HG03097 (cell line): ENCODE measurements at regions not wholly inside any gene's neighbourhood (a gene's known extent, or its start where the extent isn't known, plus 50 kb on each side); places are given as distances from the start of the nearest gene placed in this dataset.
"Not testable (repeated sequence)": the region's sequence is repeated elsewhere in the genome, so short reads cannot be mapped to it uniquely, and the experiment has no call there.

Source experiments
- ATAC-seq: cut with Tn5 transposase; IDR thresholded peaks from one replicate; pipeline ENCODE4 v1.9.1; 2021; ENCODE audit not compliant: unreplicated experiment, low FRiP score

DNA sequence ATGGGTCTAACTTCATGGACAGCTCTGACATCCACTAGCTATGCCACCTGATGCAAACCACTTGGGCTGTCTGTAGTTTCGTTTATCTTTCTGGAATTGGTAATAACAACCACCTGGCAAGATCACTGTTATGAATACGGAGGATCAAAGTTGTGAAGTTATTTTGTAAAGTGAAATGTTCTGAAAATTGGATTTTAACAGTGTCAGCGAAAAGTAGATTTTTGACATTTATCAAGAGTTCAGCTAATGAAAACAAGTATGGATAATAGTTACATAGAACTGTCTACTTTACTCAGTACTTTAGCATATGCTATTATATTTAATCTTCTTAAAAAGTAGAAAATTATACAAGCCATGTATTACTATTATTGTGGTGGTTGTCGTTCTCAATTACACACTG, 813.8 kb downstream of the RNF144A start:
- no peak for ATAC-seq

DNA sequence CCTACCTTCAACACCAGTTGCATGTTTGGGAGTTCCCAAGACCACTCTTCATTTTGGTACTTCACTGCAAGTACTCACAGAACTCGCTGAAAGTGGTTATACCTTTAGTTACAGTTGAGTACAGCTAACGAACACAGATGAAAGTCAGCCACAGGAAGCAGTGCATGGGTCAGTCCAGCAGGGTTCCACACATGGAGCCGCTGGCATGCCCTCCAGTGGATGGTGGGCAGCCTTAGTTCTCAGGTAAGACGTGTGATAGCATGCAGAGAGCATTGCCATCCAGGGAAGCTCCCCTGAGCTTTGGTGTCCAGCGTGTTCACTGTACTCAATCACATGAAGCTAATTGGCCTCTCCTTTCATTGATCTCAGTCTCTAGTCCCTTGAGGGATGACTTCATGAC, 815.3 kb downstream of the RNF144A start:
- no peak for ATAC-seq

DNA sequence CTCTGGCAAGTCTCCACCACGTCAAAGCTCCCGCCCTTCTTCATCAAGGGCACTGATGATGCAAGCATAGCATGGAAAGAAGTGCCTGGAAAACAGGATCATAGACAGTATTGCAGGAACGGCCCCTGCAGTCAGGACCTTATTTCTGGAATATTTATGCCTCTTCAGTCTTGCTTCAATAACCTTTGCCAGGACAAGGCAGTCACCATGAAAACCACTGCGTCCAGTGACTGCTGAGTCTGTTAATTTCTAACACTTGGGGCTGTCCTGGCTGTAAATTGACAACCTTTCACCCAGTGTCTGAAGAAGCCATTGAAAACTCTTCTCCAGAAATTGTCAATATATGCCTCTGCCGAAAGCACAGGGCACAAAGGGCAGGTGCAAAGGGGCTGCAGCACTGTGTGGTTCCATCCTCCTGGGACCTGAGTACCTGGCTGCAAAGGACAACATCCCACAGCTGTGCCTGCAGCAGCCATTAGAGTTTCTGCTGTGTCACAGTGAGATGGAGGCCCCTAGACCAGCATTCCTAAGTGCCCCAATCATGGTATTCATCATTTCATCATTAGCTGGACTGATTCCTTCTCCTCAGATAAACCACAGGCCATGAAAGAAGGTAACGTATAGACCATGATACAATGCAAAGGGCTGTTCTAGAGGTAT, 819.6 kb downstream of the RNF144A start:
- ATAC-seq, result no peak

DNA sequence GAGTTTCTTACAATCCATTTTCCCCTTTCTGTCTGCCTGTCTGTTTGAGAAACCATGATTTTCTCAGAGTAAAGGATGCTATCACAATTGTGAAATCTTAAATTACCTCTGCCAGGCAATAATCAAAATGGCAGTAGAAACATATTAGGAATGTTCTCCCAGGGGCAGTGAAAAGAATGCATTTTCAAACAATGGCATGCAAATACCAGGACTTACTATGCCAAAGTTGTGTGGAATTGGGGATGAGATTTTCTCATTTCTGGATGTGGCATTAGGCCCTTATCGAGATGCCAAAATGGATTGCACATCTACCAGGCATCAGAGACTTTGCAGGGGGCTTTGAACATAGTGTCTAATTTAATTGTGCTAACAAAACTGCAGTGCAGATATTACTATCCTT, 821.4 kb downstream of the RNF144A start:
- no peak for ATAC-seq

DNA sequence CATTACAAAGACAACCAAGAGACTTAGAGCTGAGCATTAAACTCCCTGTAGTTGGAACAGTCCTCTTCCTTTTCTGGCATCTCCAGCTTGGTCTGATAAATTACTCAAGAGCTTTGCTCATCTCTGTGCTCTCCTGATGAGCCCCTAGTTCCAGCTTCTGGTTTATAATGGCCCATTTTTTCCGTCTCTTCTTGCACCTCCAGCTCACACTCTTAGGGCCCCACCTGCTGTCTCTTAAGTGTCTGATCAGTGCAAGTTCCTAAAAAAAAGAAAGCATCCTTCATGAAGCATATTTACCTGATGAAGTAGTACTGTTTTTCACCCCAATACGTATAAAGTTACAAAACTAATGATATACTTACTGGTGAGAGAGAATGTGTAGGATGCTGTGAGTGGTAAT, 822.9 kb downstream of the RNF144A start:
- ATAC-seq, result no peak

DNA sequence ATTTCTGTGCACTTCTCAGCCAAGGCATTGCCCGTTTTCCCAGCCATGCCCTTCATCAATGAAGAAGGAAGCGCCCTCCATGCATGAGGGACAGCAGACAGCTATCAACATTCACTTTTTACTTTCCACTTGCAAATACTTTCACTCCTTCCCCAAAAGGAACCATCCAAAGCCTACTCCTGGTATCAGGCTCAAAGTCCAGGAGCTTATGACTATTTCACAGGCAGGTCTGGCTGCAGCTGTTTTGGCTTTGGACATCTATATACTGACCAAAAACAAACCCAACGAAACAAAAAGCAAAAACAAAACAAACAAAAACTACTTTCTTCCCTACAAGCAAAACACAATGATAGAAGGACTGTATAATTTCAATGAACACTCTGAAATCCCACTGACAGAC, 825.1 kb downstream of the RNF144A start:
- ATAC-seq, result no peak

DNA sequence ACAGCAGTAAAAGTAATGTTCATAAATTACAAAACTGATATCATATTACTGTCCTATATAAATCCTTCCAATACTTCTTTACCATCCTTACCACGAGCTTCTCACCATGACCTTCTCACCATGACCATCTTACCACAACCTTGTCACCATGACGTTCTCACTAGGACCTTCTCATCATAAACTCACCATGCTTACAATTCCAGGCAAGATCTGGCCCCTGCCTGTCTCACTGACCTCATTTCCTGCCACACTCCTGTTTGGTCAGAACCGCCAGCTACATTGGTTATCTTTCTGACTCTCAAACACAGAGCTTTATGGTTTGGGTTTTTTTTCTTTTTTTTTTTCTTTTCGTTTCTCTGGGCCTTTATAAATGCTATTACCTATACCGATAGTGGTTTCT, 827.6 kb downstream of the RNF144A start:
- no peak for ATAC-seq

DNA sequence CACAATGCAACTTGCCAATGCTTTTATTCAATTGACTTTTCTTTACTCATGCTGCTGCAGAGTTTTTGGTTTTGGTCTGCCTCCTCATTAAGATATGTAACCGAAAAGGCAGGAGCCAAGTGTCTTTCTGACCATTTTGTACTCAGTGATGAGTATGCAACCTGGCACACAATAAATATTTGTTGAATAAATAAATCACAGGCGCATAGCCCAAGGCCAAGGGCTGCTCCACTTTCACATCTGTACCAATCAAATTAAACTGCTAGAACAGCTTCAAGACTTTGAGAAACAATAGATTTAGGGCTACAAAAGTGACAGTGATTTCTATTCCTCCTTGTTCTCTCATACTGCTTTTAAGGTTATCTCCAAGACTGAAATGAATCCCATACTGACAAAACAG, 828.2 kb downstream of the RNF144A start:
- ATAC-seq, result no peak

DNA sequence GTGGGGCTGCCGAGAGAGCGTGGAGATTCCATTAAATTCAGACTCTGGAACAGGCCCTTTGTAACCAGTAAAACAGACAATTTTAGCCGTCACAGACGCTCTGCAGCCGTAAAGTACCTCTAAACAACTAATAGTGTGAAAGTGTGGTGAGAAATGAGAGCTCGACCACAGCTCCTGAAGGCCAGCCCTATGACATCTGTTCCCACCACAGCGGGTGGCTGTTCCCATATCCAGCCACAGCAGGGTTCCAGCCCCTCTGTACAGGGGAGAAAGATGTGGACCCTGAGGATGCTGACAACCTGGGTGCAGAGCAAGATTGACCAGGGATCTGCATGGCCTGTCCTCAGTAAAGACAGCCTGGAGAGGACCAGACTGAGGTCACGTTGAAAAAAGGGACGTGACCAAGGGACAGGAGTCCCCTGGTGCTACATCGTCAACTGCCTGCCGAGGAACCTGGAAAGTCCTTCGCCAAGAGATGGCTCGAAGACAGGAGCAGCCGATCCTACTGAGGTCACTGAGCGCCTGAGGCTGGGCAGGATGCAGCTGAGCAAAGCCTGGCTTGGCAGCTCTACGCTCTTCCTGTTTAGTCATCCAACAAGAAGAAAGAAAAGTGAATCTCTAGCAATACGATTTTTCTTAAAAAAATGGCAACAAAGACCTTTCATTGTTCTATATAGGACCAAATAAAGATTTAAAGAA, 831.7 kb downstream of the RNF144A start:
- no peak for ATAC-seq

DNA sequence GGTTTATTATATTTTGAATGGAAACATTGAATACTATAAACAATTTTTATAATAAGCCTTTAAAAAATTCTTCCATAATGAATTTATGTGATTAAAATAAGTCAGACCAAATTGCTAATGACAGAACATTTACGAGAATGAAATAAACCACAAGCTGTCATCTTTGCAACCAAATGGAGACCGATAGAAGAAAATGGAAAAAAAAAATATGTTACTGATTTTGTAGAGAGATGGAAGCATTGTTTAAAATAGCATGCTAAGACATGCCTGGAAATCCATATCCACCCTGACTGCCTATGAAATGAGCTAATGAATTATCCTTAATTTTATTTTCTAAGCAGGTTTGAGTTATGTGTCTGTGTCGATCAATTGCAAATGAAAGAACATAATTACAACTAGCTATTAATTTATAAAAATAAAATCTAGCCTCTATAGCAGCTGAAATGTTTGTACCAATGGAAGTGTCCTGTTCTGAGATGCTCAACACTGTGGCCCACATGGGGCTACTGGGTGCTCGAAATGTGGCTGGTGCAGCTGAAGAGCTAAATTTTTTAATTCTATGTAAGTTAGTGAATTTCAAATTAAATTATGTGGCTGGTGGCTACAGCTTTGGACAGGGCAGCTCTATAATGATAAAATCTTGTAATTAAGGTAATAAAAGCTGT, 832.8 kb downstream of the RNF144A start:
- ATAC-seq, result no peak

DNA sequence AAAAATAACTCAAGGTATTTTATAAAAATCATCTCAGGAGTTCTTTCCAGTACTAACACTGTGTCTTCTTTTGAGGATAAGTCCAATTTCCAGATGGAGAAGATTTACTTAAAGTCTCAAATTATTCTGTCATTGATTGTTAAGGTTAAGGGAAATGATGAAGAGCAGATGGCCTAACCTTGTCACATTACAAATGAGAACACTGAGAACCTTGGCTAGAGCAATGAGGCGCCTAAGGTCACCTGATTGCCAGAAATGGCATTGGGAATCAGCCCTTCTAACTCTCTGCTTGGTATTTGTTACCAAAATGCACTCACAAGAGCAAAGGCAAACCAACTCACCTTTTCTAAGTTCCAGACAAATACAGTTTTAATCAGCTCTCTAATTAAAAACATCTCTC, 835.1 kb downstream of the RNF144A start:
- ATAC-seq, result no peak

DNA sequence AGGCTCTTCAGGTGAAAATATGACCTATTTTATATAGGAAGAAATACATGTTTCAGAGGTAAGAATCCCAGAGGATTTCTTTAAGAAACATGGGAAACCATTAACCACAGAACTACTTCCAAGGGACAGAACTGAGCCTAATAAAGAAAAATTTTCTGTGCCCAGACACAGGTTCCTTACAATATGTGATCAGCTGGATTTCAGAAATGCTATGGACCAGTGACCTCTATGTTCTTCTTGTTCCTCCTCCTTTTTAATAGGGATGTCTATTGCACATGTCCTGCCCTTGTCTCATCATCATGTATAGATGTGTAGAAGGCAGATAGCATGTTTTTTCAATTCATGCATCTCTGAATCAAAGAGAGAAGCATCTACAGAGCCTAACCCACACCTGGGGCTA, 836.6 kb downstream of the RNF144A start:
- ATAC-seq, result no peak

DNA sequence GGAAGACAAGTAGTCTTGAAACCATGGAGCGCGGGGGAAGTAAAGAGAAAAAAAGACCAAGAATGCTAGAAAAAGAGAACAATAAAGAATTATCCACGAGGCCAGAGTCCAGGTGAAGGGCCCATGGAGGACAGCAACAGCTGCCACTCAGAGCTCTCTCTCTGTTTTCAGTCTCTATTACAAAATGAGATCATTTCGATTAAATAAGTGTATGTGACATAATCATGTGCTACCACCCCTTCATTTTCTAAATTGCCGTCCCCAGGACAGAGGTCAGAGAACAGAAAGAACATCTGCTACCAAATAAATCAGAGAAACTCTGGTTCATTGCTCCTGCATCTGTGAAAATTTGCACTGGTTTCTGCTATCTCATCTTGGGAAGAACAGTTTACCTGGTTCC, 838.7 kb downstream of the RNF144A start:
- ATAC-seq, result no peak

DNA sequence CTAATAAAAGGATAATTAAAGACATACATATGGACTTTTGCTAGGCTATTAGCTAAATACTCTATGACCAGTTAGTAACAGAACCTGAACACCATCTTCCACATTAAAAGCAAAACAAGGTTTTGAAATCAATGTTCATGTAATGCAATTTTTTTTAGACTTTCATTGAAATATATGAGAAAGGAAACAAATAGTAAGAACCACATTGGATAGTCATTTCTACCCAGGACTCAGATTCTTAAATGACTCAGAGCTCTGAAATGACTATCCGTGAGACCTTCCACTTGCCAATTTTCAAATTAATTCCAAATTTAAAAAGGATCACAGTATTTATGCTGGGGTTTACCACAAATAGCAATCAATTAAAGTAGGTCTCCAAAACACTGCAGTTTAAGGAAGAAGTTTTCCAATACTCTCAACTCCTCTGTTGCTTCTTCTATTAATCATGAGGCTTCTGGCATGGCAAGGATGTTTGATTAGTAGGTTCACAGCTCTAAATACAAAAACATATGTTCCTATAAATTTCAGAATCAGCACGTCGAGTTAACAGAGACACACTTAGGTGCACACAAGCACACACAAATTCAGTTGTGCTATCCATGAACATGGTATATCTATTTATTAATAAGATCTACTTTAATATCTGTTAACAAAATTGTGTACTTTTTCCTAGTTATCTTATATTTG, 841.0 kb downstream of the RNF144A start:
- no peak for ATAC-seq

DNA sequence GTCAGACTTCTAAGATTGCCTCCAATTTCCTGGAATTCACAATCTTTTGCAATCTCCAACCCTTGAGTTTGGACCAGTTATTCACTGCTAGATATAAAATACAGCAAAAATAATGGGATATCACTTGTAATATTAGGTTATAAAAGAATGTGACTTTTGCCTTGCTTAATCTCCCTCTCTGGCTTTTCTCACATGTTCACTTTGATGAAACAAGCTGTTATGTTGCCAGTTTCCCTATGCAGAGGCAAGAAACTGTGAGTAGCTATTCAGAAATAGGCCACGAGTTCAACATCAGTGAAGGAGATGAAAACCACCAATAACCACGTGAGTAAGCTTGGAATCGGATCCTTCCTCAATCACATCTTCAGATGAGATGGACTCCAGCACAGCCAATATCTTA, 842.7 kb downstream of the RNF144A start:
- ATAC-seq, result no peak

DNA sequence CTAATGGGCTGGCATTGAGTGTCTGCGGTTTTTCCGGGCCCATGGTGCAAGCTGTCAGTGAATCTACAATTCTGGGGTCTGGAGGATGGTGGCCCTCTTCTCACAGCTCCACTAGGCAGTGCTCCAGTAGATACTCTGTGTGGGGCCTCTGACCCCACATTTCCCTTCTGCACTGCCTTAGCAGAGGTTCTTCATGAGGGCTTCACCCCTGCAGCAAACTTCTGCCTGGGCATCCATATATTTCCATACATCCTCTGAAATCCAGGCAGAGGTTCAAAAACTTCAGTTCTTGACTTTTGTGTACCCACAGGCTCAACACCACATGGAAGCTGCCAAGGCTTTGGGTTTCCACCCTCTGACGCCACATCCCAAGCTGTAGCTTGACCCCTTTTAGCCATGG, 846.2 kb downstream of the RNF144A start:
- ATAC-seq, result not testable (repeated sequence)

DNA sequence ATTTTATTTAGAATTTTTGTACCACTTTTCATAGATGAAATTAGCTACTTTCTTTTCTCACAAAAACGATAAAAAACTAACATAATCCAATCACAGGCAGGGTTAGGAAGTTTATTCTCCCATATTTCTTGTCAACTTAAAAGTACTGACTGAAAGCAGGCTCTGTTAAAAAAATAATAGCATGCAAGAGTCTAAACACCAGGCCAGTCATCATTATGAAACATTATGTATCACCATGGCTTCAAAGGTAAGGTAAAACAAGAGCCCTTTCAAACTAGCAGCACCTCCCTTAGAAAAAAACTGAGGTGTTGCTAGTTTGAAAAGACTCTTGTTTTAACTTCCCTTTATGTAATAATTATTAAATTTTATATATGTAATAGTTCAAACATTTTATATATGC, 848.0 kb downstream of the RNF144A start:
- no peak for ATAC-seq

DNA sequence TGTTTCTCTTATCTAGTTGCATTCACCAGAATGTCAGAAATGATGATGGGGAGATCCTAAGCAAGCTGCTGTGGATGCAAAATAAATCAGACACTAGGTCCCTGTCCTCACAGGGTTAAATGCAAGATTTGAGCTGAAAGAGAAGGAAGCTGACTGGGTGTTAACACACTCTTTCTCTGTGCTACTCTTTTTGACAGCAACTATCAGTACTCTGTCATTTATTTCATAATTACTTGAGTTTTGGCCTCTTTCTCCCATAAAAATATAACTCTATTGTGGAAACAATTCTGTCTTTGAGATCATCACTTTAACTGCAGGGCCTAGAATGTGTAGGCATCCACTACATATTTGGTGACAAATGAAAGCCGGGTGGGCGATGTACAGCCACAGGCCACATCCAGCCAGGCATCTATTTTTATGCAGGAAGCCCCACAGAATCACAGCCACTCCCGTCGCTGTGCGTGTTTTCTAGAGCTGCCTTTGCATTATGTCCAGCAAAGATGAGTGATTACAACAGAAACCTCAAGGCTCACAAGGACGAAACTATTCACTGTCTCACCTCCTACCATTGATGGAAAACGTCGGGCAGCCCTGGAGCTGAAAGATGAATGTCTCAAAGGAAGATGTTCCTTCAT, 849.0 kb downstream of the RNF144A start:
- ATAC-seq, result no peak

DNA sequence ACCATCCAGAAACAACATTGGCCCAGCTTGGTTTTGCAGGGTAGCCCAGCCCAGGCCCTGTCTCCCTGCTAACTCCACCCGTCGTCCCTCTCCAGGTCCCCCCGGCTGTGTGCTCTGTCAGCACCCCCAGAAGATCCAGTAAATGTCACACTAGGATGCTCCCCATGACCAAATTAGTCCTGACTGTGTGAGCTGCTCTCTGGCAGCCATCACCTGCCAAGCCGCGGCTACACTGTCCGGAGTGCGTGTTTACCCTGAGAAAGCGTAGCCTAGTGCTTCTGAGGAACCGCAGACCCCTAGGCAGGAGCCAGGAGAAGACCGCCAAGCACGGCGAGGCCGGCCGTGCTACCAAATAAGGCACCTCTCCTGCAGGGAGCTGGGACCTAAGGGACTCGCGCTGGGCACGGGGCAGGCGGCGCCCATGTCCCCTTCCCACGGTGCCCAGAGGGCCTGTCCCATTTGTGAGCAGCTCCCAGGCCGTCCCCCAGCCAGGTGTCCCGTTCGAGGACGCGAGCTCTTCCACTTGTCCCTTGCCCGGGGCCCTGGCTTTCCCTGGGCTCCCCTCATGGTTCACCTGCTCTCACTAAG, 849.9 kb downstream of the RNF144A start:
- ATAC-seq, result no peak

DNA sequence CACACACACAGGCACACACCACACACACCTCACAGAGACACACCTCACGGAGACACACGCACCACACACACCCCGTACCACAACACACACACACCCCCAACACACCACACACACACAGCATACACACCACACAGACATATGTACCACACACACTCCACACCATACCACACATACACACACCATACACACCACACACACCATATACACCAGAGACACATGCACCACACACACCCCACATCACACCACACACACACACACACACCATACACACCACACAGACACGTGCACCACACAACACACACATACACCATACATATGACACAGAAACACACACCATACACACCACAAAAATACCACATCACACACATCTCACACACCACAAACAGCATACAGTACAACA, 850.7 kb downstream of the RNF144A start:
- ATAC-seq, result no peak

DNA sequence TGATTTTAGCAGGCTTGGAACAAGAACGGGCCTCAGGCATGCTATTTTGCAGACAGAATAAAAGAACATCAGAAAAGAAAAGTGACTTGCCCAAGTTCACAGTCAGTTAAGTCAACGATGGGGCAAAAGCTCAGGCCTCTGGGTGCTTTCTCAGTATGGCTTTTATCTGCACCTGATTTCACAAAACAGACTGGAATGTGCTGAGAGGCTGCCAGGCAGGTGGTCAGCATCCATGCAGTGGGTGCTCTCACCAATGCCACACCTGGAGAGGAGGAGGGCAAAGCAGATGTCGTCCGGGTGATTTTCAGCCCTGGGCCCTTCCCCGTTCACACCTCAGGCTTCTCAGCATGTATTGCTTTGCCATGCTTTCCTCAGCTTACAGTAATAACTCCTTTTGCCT, 854.6 kb downstream of the RNF144A start:
- ATAC-seq, result no peak
